Activated CD8-positive, alpha-beta memory T cell treated with anti-CD3 and anti-CD28 coated beads, Interleukin-2, amount 10 ng/mL, durations not matched to agents 7 days and 5 days (primary cell): ENCODE measurements at regions not wholly inside any gene's neighbourhood (a gene's known extent, or its start where the extent isn't known, plus 50 kb on each side); places are given as distances from the start of the nearest gene placed in this dataset. TPM values are rescaled to one million over a fixed set of nuclear protein-coding genes. Genes with fewer than 3 reads are reported as not detected.

Experiments
- microRNA-seq: library from miRNA; unstranded; fragments of <30 nt; microRNA quantifications from one replicate; pipeline ENCODE4 v1.2.0, GENCODE V29; 2022

Small RNA genes in the stretch of these regions (microRNA-seq; reads per million reads assigned to microRNA genes)
- not detected for gene MIR4436B2
